ENCODE measurements at regions not wholly inside any gene's neighbourhood (a gene's known extent, or its start where the extent isn't known, plus 50 kb on each side); places are given as distances from the start of the nearest gene placed in this dataset.

DNA sequence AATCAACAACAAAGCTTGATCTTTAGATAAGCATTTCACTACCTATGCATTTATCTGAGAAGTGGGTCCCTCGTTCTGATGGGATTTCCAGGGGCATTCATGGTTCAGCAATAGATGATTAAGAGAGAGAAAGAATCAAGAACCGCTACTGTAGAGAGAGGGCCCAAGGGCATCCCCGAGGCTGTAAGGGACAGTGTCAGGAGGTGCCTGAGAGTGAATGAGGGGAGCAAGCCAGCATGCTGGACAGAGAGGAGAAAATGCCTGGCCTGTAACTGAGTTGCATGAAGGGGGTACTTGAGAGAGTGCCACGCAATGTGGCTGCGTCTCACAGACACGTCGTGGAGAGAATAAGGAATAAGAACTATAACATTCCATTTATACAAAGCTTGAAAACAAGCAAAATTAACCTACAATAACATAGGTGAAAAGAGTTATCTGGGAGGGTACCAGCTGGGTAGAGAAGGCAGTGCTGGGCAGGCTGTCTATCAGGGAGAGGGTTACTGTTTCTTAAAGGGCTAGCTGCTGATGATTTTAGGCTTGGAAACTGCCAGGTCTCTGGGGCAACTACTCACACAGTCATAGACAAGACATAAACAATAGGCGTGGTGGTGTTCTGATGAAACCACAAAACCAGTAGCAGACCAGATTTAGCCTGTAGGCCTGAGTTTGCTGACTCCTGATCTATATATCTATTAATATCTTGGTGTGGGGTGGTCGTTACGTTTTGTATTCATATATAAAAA is 374.6 kb upstream of the CFAP20DC start:
- TF ChIP-seq RAD21 (conservative IDR thresholded peaks at IDR 0.05), result no peak
- TF ChIP-seq, protein P1, sequence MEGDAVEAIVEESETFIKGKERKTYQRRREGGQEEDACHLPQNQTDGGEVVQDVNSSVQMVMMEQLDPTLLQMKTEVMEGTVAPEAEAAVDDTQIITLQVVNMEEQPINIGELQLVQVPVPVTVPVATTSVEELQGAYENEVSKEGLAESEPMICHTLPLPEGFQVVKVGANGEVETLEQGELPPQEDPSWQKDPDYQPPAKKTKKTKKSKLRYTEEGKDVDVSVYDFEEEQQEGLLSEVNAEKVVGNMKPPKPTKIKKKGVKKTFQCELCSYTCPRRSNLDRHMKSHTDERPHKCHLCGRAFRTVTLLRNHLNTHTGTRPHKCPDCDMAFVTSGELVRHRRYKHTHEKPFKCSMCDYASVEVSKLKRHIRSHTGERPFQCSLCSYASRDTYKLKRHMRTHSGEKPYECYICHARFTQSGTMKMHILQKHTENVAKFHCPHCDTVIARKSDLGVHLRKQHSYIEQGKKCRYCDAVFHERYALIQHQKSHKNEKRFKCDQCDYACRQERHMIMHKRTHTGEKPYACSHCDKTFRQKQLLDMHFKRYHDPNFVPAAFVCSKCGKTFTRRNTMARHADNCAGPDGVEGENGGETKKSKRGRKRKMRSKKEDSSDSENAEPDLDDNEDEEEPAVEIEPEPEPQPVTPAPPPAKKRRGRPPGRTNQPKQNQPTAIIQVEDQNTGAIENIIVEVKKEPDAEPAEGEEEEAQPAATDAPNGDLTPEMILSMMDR (IDR thresholded peaks at IDR 0.05; ENCODE audit: poor library complexity, severe bottlenecking), result no peak
- TF ChIP-seq EP300 (conservative IDR thresholded peaks at IDR 0.05; ENCODE audit: poor library complexity, severe bottlenecking), result no peak
- no peak for TF ChIP-seq TAF1 (IDR thresholded peaks at IDR 0.05; ENCODE audit: low read depth)
- TF ChIP-seq EZH2 (IDR thresholded peaks at IDR 0.05; ENCODE audit: borderline replicate concordance, insufficient read depth, low read length, poor library complexity, severe bottlenecking), result no peak

Measured in neural cell (in vitro differentiated cells).